ENCODE measurements at regions not wholly inside any gene's neighbourhood (a gene's known extent, or its start where the extent isn't known, plus 50 kb on each side); places are given as distances from the start of the nearest gene placed in this dataset.

DNA sequence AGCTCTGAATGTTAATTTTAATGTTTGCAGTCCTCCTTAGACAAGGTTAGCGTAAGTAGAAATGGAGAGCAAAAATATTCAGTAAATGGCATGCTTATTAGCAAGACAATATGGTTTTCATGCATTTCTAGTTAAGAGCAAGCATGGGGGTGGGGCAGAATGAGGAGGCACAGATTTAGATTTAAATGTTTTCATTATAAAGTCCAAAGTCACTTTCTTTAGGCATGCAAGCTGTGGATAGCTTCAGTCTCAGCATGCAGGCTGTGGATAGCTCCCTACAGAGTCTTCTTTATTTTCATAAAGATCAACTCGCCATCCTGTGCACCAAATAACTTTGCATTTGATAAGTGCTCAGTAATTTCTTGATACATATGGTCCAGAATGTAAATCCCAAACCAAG, 1294.5 kb upstream of the ADGRL2 start:
- WGBS (ENCODE audit: low lambda C conversion rate) = 44% methylated on average over 2 of the region's 2 CpGs
- ATAC-seq (no peak), DNase-seq (ENCODE audit: low spot score) (no peak)

More for the DNA sequence above, 1294.5 kb upstream of the ADGRL2 start:
- Histone ChIP-seq H4K20me1 (ENCODE audit: insufficient read depth, low read length) (no peaks in the 10 kb centered on the region), H3K9me3 (ENCODE audit: low read length) (peaks cover 72% of the 10 kb centered on the region), H3K9ac (ENCODE audit: insufficient read depth, low read depth, low read length) (no peak overlapping the region), H3K79me2 (ENCODE audit: insufficient read depth, low read length) (no peaks in the 10 kb centered on the region), H3K4me3 (replicated peaks in 1 of 3; ENCODE audit: insufficient read depth in 1 of 3, low read depth in 2 of 3, low read length in 3 of 3) (no peak overlapping the region), H2AFZ (ENCODE audit: low read length) (no peak overlapping the region), H3K36me3 (replicated peaks in 1 of 2; ENCODE audit: control insufficient read depth in 1 of 2, insufficient read depth in 2 of 2, low read length in 2 of 2) (no peaks in the 10 kb centered on the region), H3K4me1 (ENCODE audit: insufficient read depth, low read length) (no peaks in the 10 kb centered on the region), H3K4me2 (ENCODE audit: low read depth, low read length) (no peak overlapping the region), H3K27me3 (ENCODE audit: control insufficient read depth in 1 of 2, insufficient read depth in 2 of 2, low read length in 2 of 2) (no peaks in the 10 kb centered on the region), H3K27ac (ENCODE audit: extremely low read length, insufficient read depth, low read length) (no peak overlapping the region)
- TF ChIP-seq, protein P1, sequence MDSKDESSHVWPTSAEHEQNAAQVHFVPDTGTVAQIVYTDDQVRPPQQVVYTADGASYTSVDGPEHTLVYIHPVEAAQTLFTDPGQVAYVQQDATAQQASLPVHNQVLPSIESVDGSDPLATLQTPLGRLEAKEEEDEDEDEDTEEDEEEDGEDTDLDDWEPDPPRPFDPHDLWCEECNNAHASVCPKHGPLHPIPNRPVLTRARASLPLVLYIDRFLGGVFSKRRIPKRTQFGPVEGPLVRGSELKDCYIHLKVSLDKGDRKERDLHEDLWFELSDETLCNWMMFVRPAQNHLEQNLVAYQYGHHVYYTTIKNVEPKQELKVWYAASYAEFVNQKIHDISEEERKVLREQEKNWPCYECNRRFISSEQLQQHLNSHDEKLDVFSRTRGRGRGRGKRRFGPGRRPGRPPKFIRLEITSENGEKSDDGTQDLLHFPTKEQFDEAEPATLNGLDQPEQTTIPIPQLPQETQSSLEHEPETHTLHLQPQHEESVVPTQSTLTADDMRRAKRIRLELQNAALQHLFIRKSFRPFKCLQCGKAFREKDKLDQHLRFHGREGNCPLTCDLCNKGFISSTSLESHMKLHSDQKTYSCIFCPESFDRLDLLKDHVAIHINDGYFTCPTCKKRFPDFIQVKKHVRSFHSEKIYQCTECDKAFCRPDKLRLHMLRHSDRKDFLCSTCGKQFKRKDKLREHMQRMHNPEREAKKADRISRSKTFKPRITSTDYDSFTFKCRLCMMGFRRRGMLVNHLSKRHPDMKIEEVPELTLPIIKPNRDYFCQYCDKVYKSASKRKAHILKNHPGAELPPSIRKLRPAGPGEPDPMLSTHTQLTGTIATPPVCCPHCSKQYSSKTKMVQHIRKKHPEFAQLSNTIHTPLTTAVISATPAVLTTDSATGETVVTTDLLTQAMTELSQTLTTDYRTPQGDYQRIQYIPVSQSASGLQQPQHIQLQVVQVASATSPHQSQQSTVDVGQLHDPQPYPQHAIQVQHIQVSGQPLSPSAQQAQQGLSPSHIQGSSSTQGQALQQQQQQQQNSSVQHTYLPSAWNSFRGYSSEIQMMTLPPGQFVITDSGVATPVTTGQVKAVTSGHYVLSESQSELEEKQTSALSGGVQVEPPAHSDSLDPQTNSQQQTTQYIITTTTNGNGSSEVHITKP (CRISPR knock-in tag; IDR thresholded peaks at IDR 0.05; ENCODE audit: low read depth) = no peak
- no peak for TF ChIP-seq RBAK (CRISPR knock-in tag; IDR thresholded peaks at IDR 0.05)
- TF ChIP-seq ZNF3 (CRISPR knock-in tag; IDR thresholded peaks at IDR 0.05) = no peak
- TF ChIP-seq, protein P2, sequence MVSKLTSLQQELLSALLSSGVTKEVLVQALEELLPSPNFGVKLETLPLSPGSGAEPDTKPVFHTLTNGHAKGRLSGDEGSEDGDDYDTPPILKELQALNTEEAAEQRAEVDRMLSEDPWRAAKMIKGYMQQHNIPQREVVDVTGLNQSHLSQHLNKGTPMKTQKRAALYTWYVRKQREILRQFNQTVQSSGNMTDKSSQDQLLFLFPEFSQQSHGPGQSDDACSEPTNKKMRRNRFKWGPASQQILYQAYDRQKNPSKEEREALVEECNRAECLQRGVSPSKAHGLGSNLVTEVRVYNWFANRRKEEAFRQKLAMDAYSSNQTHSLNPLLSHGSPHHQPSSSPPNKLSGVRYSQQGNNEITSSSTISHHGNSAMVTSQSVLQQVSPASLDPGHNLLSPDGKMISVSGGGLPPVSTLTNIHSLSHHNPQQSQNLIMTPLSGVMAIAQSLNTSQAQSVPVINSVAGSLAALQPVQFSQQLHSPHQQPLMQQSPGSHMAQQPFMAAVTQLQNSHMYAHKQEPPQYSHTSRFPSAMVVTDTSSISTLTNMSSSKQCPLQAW (CRISPR knock-in tag; IDR thresholded peaks at IDR 0.05) = no peak
- TF ChIP-seq, protein P3, sequence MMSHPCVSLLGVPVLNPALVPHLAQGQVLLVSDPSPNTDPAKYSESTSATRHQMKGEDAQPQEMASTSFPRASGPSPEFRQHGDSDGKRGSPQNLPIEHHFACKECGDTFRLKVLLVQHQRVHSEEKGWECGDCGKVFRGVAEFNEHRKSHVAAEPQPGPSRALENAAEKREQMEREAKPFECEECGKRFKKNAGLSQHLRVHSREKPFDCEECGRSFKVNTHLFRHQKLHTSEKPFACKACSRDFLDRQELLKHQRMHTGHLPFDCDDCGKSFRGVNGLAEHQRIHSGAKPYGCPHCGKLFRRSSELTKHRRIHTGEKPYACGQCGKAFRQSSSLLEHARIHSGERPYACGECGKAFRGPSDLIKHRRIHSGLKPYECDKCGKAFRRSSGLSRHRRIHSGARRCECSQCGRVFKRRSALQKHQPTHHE (CRISPR knock-in tag; IDR thresholded peaks at IDR 0.05; ENCODE audit: borderline replicate concordance) = no peak
- TF ChIP-seq ZNF460 (CRISPR knock-in tag; IDR thresholded peaks at IDR 0.05; ENCODE audit: borderline replicate concordance) = no peak
- no peak for TF ChIP-seq IRF2 (CRISPR knock-in tag; IDR thresholded peaks at IDR 0.05)
- no peak for TF ChIP-seq XRCC5 (optimal IDR thresholded peaks at IDR 0.05; ENCODE audit: low read length)
- TF ChIP-seq DNMT1 (CRISPR knock-in tag; IDR thresholded peaks at IDR 0.05) = no peak
- TF ChIP-seq SALL1 (CRISPR knock-in tag; IDR thresholded peaks at IDR 0.05) = no peak
- no peak for TF ChIP-seq TSC22D2 (CRISPR knock-in tag; IDR thresholded peaks at IDR 0.05; ENCODE audit: borderline replicate concordance)
- TF ChIP-seq, protein P4, sequence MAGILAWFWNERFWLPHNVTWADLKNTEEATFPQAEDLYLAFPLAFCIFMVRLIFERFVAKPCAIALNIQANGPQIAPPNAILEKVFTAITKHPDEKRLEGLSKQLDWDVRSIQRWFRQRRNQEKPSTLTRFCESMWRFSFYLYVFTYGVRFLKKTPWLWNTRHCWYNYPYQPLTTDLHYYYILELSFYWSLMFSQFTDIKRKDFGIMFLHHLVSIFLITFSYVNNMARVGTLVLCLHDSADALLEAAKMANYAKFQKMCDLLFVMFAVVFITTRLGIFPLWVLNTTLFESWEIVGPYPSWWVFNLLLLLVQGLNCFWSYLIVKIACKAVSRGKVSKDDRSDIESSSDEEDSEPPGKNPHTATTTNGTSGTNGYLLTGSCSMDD (CRISPR knock-in tag; IDR thresholded peaks at IDR 0.05) = no peak
- TF ChIP-seq ARID2 (CRISPR knock-in tag; IDR thresholded peaks at IDR 0.05; ENCODE audit: borderline replicate concordance) = no peak
- TF ChIP-seq SIN3A (IDR thresholded peaks at IDR 0.05; ENCODE audit: borderline replicate concordance, low read depth, low read length) = no peak
- no peak for TF ChIP-seq RNF2 (conservative IDR thresholded peaks at IDR 0.05; ENCODE audit: low read depth)
- no peak for TF ChIP-seq ZNF24 (IDR thresholded peaks at IDR 0.05)
- no TSS peak for BruUV-seq (replicated peaks)
- no peak for FAIRE-seq
- POLR2A ChIA-PET = no interaction called here
- CTCF ChIA-PET (ENCODE audit: low intra/inter-chr PET ratio, low total read pairs) = no interaction called here
- in situ Hi-C loops (cut with HindIII; ENCODE audit: extremely low pct_ligation_motif_present, low pct_unique_long_range_greater_than_20kb) = no loop called here
- intact Hi-C loops (cut with micrococcal nuclease; ENCODE audit: unreplicated experiment) = no loop called here

All from HepG2 (cell line).